IMR-90 (cell line): ENCODE measurements at regions not wholly inside any gene's neighbourhood (a gene's known extent, or its start where the extent isn't known, plus 50 kb on each side); places are given as distances from the start of the nearest gene placed in this dataset.

Experiments used
- ATAC-seq: fragments of 200-7000 bp; cut with Tn5 transposase; 2 replicates; pipeline ENCODE4 v1.9.1; 2020; ENCODE audit warnings: low read depth, mild to moderate bottlenecking, moderate library complexity
- BruUV-seq: library from RNA; stranded (reverse); fragments of 400-500 nt; replicated peaks from 2 replicates; lab custom pipeline; 2021; lab: Mats Ljungman, UMichigan
- CTCF ChIA-PET: fragments of 300-600 bp; formaldehyde crosslinking; extraction: SDS; loops from one replicate; lab custom pipeline; 2021; ENCODE audit warnings: antibody characterized with exemption; lab: Yijun Ruan, JAX
- POLR2A ChIA-PET: fragments of 300-600 bp; sonication (Branson Sonifier 250); formaldehyde crosslinking; loops from one replicate; lab custom pipeline; 2022; ENCODE audit warnings: antibody characterized with exemption; ENCODE audit not compliant: unreplicated experiment; lab: Charles Lee
- DNase-seq: peaks from one replicate; pipeline ENCODE4 v3.0.0; 2013
- H2AFZ ChIP-seq: replicated peaks from 2 replicates; pipeline ENCODE3; 2013; ENCODE audit warnings: low read length, mild to moderate bottlenecking; ENCODE audit not compliant: poor library complexity
- H2AK5ac ChIP-seq: 2 replicates; pipeline ENCODE4 v1.6.1; 2013; ENCODE audit warnings: low read depth, low read length, inconsistent platforms
- H2AK9ac ChIP-seq: replicated peaks from 2 replicates; pipeline ENCODE3; 2013; ENCODE audit warnings: mild to moderate bottlenecking, low read depth, low read length, moderate library complexity; ENCODE audit not compliant: poor library complexity
- H2BK120ac ChIP-seq: 2 replicates; pipeline ENCODE4 v1.6.1; 2013; ENCODE audit warnings: low read depth, low read length, inconsistent platforms
- H2BK15ac ChIP-seq: 3 replicates; pipeline ENCODE4 v1.6.1; 2013; ENCODE audit warnings: low read depth, low read length, inconsistent platforms
- H2BK20ac ChIP-seq: 2 replicates; pipeline ENCODE4 v1.6.1; 2013; ENCODE audit warnings: low read depth, mild to moderate bottlenecking, inconsistent platforms, low read length, moderate library complexity
- H2BK5ac ChIP-seq: 2 replicates; pipeline ENCODE4 v1.6.1; 2013; ENCODE audit warnings: mild to moderate bottlenecking, low read depth, low read length, inconsistent platforms; ENCODE audit not compliant: poor library complexity, severe bottlenecking
- H3K14ac ChIP-seq: replicated peaks from 2 replicates; pipeline ENCODE4 v1.6.1; 2013; ENCODE audit warnings: low read depth, low read length, inconsistent platforms
- H3K18ac ChIP-seq: 2 replicates; pipeline ENCODE4 v1.6.1; 2013; ENCODE audit warnings: low read depth, low read length, control low read depth
- H3K23ac ChIP-seq: 2 replicates; pipeline ENCODE4 v1.6.1; 2013; ENCODE audit warnings: low read depth, low read length, inconsistent platforms
- H3K27ac ChIP-seq: 2 replicates; pipeline ENCODE4 v1.5.1; 2013; ENCODE audit warnings: mild to moderate bottlenecking, control low read depth, low read length; ENCODE audit not compliant: insufficient read depth
- H3K27me3 ChIP-seq: 2 replicates; pipeline ENCODE4 v1.6.1; 2013; ENCODE audit warnings: low read length; ENCODE audit not compliant: control insufficient read depth, insufficient read depth
- H3K36me3 ChIP-seq: 2 replicates; pipeline ENCODE4 v1.6.1; 2013; ENCODE audit warnings: low read length, mixed read lengths; ENCODE audit not compliant: control insufficient read depth, insufficient read depth
- H3K4ac ChIP-seq: 2 replicates; pipeline ENCODE4 v1.6.1; 2013; ENCODE audit warnings: low read depth, low read length, inconsistent platforms
- H3K4me1 ChIP-seq: 2 replicates; pipeline ENCODE4 v1.6.1; 2013; ENCODE audit warnings: low read length, mixed read lengths; ENCODE audit not compliant: control insufficient read depth, insufficient read depth
- H3K4me2 ChIP-seq: 2 replicates; pipeline ENCODE4 v1.6.1; 2013; ENCODE audit warnings: low read depth, mild to moderate bottlenecking, control low read depth, low read length, moderate library complexity
- H3K4me3 ChIP-seq: 2 replicates; pipeline ENCODE4 v1.5.1; 2013; ENCODE audit warnings: low read depth, mild to moderate bottlenecking, control low read depth, low read length, moderate library complexity; ENCODE audit not compliant: insufficient read depth
- H3K56ac ChIP-seq: 2 replicates; pipeline ENCODE4 v1.6.1; 2013; ENCODE audit warnings: low read length, inconsistent platforms; ENCODE audit not compliant: insufficient read depth; ENCODE audit errors: extremely low read depth
- H3K79me1 ChIP-seq, 2 experiments: 2 replicates each; pipeline ENCODE4 v1.6.1; 2013; ENCODE audit warnings: low read length in 2 of 2, inconsistent platforms in 1 of 2, low read depth in 1 of 2
- H3K9ac ChIP-seq: 2 replicates; pipeline ENCODE4 v1.6.1; 2013; ENCODE audit warnings: low read depth, low read length, control low read depth
- H3K9me1 ChIP-seq: 2 replicates; pipeline ENCODE4 v1.6.1; 2013; ENCODE audit warnings: low read length, inconsistent platforms; ENCODE audit not compliant: insufficient read depth
- H3K9me3 ChIP-seq: 2 replicates; pipeline ENCODE4 v1.6.1; 2013; ENCODE audit warnings: low read length; ENCODE audit not compliant: control insufficient read depth, insufficient read depth
- H4K20me1 ChIP-seq: 2 replicates; pipeline ENCODE4 v1.6.1; 2013; ENCODE audit warnings: low read length, inconsistent platforms; ENCODE audit not compliant: insufficient read depth
- H4K5ac ChIP-seq: 2 replicates; pipeline ENCODE4 v1.6.1; 2013; ENCODE audit warnings: mild to moderate bottlenecking, low read depth, low read length, control low read depth
- H4K8ac ChIP-seq, 2 experiments: 2 replicates each; pipeline ENCODE4 v1.6.1; 2013; ENCODE audit warnings: low read depth in 2 of 2, low read length in 2 of 2, control low read depth in 1 of 2, inconsistent platforms in 1 of 2
- H4K91ac ChIP-seq: 2 replicates; pipeline ENCODE4 v1.6.1; 2013; ENCODE audit warnings: low read depth, low read length, inconsistent platforms; ENCODE audit not compliant: insufficient read depth
- WGBS, 2 experiments: methylation state at CpG; one replicate each; pipeline versions ENCODE4 v1.1.5 to v1.1.7; 2013; ENCODE audit warnings: missing lambda C conversion rate in 2 of 2; ENCODE audit not compliant: insufficient read length in 1 of 2; ENCODE audit errors: extremely low coverage in 2 of 2; 5-methylcytosine and 5-hydroxymethylcytosine counted together
- dilution Hi-C: fragments of 300-500 bp; cut with HindIII; formaldehyde crosslinking; loops from one replicate; pipeline ENCODE4 v1.14.3; 2018; ENCODE audit warnings: low sequenced_read_pairs; ENCODE audit not compliant: unreplicated experiment
- in situ Hi-C: fragments of 300-500 bp; cut with MboI; formaldehyde crosslinking; loops from 3 replicates; pipeline ENCODE4 v1.14.3; 2019; ENCODE audit warnings: low sequenced_read_pairs, inconsistent platforms, mixed read lengths
- intact Hi-C: fragments of 100-400 bp; cut with micrococcal nuclease; formaldehyde crosslinking; loops from 2 replicates; pipeline ENCODE4 v1.10.0; 2022
- TF ChIP-seq, protein P1 (sequence below): conservative IDR thresholded peaks from 2 replicates; pipeline ENCODE4 v1.5.1; 2012; ENCODE audit warnings: mild to moderate bottlenecking, low read depth, low read length, improper control_type of control experiment

DNA sequence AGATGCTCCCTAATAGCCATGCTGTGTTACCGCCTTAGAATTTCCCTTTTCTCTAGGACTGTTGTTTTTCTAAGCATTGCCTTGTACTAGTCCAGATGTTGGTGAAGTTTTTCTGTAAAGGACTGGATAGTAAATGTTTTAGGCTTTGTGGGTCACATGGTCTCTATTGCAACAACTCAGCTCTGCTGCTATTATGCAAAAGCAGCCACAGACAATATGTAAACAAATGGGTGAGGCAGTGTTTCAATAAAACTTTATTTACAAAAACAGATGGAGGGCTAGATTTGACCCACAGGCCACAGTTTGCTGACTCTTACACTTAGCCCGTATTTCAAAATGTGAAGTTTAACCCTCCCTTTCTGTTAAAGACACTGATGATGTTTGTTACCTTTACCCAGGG, 207.6 kb upstream of the MYLIP start:
- ATAC-seq: no peak
- Histone ChIP-seq H2AK9ac (no peak overlapping the region), H3K9me1 (no peaks in the 10 kb centered on the region), H3K27me3 (peaks cover 1% of the 10 kb centered on the region), H3K79me1 (no peaks in the 10 kb centered on the region), H3K56ac (no peak overlapping the region), H3K4me3 (no peak overlapping the region), H4K20me1 (no peaks in the 10 kb centered on the region), H2BK5ac (no peak overlapping the region), H3K23ac (no peak overlapping the region), H2BK120ac (no peak overlapping the region), H3K4me2 (no peak overlapping the region), H3K14ac (no peak overlapping the region), H2BK20ac (no peak overlapping the region), H3K18ac (no peak overlapping the region), H2AFZ (no peak overlapping the region), H3K4ac (no peak overlapping the region), H2BK15ac (no peak overlapping the region), H3K9me3 (no peaks in the 10 kb centered on the region), H4K91ac (no peak overlapping the region), H4K5ac (no peak overlapping the region), H3K27ac (no peak overlapping the region), H2AK5ac (no peak overlapping the region), H3K4me1 (no peaks in the 10 kb centered on the region), H4K8ac (no peak overlapping the region), H3K36me3 (no peaks in the 10 kb centered on the region), H3K9ac (no peak overlapping the region)
- BruUV-seq: no TSS peak
- TF ChIP-seq, protein P1, sequence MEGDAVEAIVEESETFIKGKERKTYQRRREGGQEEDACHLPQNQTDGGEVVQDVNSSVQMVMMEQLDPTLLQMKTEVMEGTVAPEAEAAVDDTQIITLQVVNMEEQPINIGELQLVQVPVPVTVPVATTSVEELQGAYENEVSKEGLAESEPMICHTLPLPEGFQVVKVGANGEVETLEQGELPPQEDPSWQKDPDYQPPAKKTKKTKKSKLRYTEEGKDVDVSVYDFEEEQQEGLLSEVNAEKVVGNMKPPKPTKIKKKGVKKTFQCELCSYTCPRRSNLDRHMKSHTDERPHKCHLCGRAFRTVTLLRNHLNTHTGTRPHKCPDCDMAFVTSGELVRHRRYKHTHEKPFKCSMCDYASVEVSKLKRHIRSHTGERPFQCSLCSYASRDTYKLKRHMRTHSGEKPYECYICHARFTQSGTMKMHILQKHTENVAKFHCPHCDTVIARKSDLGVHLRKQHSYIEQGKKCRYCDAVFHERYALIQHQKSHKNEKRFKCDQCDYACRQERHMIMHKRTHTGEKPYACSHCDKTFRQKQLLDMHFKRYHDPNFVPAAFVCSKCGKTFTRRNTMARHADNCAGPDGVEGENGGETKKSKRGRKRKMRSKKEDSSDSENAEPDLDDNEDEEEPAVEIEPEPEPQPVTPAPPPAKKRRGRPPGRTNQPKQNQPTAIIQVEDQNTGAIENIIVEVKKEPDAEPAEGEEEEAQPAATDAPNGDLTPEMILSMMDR: no peak
- in situ Hi-C loops: no loop called here
- dilution Hi-C loops: no loop called here
- CTCF ChIA-PET: no interaction called here
- WGBS, 2 experiments: no CpG with 5 or more reads among the region's 2 CpGs
- POLR2A ChIA-PET: no interaction called here
- intact Hi-C loops: no loop called here
- DNase-seq: no peak
